ENCODE measurements at regions not wholly inside any gene's neighbourhood (a gene's known extent, or its start where the extent isn't known, plus 50 kb on each side); places are given as distances from the start of the nearest gene placed in this dataset.

- TF ChIP-seq REST (IDR thresholded peaks at IDR 0.05; ENCODE audit: insufficient read depth in 1 of 2, low read depth in 2 of 2, low read length in 1 of 2) (no peak), CTCF (IDR thresholded peaks at IDR 0.05) (no peak), POLR2AphosphoS5 (IDR thresholded peaks at IDR 0.05; ENCODE audit: low read depth, low read length) (no peak), SIN3A (IDR thresholded peaks at IDR 0.05; ENCODE audit: borderline replicate concordance, insufficient read depth, low read depth, low read length) (no peak), TCF7L2 (IDR thresholded peaks at IDR 0.05; ENCODE audit: low read depth, low read length) (no peak)
Measured at GRCh38 chr22:49034836-49035817, 792.5 kb downstream of the BRD1 start.

Data from Panc1 (cell line).